ENCODE measurements at regions not wholly inside any gene's neighbourhood (a gene's known extent, or its start where the extent isn't known, plus 50 kb on each side); places are given as distances from the start of the nearest gene placed in this dataset.
A peak's percentile ranks its signal among the peaks of the same experiment; 100 is the strongest.
"Not testable (repeated sequence)": the region's sequence is repeated elsewhere in the genome, so short reads cannot be mapped to it uniquely, and the experiment has no call there.

DNA sequence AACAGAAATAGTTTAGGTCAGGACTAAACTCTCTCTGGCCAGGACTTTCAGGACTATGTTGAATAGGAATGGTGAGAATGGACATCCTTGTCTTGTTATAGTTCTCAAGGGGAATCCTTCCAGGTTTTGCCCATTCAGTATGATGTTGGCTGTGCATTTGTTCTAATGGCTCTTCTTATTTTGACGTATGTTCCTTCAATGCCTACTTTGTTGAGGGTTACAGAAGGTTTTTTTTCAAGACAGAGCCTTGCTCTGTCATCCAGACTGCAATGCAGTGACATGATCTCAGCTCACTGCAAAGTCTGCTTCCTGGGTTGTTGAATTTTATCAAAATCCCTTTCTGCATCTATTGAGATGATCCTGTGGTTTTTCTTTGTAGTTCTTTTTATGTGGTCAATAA is 79.5 kb upstream of the NID2 start:
- ATAC-seq (no peak), DNase-seq (no peak)
- H3K36me3 Mint-ChIP-seq (ENCODE audit: insufficient read depth): no peaks in the 10 kb centered on the region
- peaks cover 37% of the 10 kb centered on the region for H3K4me1 Mint-ChIP-seq (ENCODE audit: low read depth)
- H3K9me3 Mint-ChIP-seq: peaks cover 6% of the 10 kb centered on the region
- peaks cover 4% of the 10 kb centered on the region for H3K27me3 Mint-ChIP-seq (ENCODE audit: low read depth)
- no peak overlapping the region for H3K4me3 Mint-ChIP-seq

- peaks cover 31% of the 10 kb centered on the region for H3K4me1 Mint-ChIP-seq (ENCODE audit: low read depth)
These were observed 77.6 kb upstream of the NID2 start for GRCh38 chr14:52146504-52146903.

GRCh38 chr14:52144099-52144498 is 75.2 kb upstream of the NID2 start:
- not testable (repeated sequence) for H3K9me3 Mint-ChIP-seq; H3K27me3 Mint-ChIP-seq (ENCODE audit: low read depth); H3K4me3 Mint-ChIP-seq; H3K36me3 Mint-ChIP-seq (ENCODE audit: insufficient read depth); ATAC-seq; DNase-seq
- peaks cover 21% of the 10 kb centered on the region for H3K4me1 Mint-ChIP-seq (ENCODE audit: low read depth)

More at GRCh38 chr14:52146504-52146903, 77.6 kb upstream of the NID2 start:
- Mint-ChIP-seq H3K4me3 (no peak overlapping the region), H3K27me3 (ENCODE audit: low read depth) (peaks cover 3% of the 10 kb centered on the region), H3K36me3 (ENCODE audit: insufficient read depth) (no peaks in the 10 kb centered on the region), H3K9me3 (peaks cover 6% of the 10 kb centered on the region)
- ATAC-seq: no peak
- no peak for DNase-seq

DNA sequence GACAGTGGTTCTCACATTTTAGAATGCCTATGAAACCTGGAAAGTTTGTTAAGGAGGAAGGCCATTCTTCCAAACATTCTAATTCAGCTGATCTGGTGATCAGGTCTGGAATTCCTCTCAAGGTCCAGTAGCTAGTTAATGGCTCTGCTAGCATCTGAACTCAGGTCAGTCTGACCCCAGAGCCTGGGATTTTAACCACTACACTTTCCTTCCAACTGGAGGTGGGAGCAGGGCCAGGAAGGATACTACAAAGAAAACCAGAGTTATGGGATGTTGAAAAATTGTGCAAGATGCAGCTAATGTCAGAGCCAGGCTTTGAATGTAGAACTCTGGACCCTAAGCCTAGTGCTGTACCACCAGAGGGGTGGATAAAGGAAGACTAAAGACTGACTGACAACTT is 73.6 kb upstream of the NID2 start:
- Mint-ChIP-seq H3K27me3 (ENCODE audit: low read depth) (no peaks in the 10 kb centered on the region), H3K36me3 (ENCODE audit: insufficient read depth) (no peaks in the 10 kb centered on the region)

GRCh38 chr14:52131640-52132320 is 62.9 kb upstream of the NID2 start:
- Mint-ChIP-seq H3K9me3 (peaks cover 11% of the 10 kb centered on the region), H3K36me3 (ENCODE audit: insufficient read depth) (no peaks in the 10 kb centered on the region), H3K27me3 (ENCODE audit: low read depth) (peaks cover 4% of the 10 kb centered on the region), H3K4me3 (no peak overlapping the region), H3K4me1 (ENCODE audit: low read depth) (peaks cover 8% of the 10 kb centered on the region)
- ATAC-seq (peak; percentile 53 to 56), DNase-seq (no peak)

More for the DNA sequence above, 73.6 kb upstream of the NID2 start:
- peaks cover 10% of the 10 kb centered on the region for H3K4me1 Mint-ChIP-seq (ENCODE audit: low read depth)
- DNase-seq (no peak), ATAC-seq (no peak)
- no peak overlapping the region for H3K4me3 Mint-ChIP-seq
- H3K9me3 Mint-ChIP-seq: peaks cover 6% of the 10 kb centered on the region

- Mint-ChIP-seq H3K4me1 (ENCODE audit: low read depth) (peaks cover 25% of the 10 kb centered on the region), H3K9me3 (peaks cover under 1% of the 10 kb centered on the region), H3K36me3 (ENCODE audit: insufficient read depth) (no peaks in the 10 kb centered on the region), H3K4me3 (no peak overlapping the region), H3K27me3 (ENCODE audit: low read depth) (peaks cover 6% of the 10 kb centered on the region)
- no peak for ATAC-seq
- DNase-seq: no peak
These were observed 60.9 kb upstream of the NID2 start for GRCh38 chr14:52129721-52130120.

DNA sequence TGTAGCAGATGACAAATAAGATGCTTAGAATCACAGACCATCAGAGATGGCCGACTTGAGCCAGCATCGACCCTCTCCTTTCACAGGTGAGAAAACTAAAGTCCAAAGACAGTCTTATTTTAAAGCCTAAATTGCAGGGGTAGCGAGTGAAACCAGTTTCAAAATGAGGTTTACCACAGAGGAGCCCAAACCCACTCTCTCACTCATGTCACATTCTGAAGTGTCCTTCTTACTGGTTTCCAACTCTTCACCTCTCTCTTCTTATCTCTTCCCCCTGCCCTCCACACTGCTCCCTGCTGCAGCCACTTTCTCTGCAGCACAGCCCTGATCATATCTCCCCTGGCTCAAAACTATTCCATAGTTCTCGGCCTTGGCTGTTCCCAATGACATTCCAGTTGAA is 57.0 kb upstream of the NID2 start:
- no peak for ATAC-seq

GRCh38 chr14:52124791-52125684 is 56.2 kb upstream of the NID2 start:
- no peak overlapping the region for H3K4me3 Mint-ChIP-seq
- peaks cover 6% of the 10 kb centered on the region for H3K27me3 Mint-ChIP-seq (ENCODE audit: low read depth)
- ATAC-seq (no peak), DNase-seq (no peak)
- no peaks in the 10 kb centered on the region for H3K36me3 Mint-ChIP-seq (ENCODE audit: insufficient read depth)
- no peaks in the 10 kb centered on the region for H3K9me3 Mint-ChIP-seq
- H3K4me1 Mint-ChIP-seq (ENCODE audit: low read depth): peaks cover 17% of the 10 kb centered on the region

More for the DNA sequence above, 57.0 kb upstream of the NID2 start:
- Mint-ChIP-seq H3K36me3 (ENCODE audit: insufficient read depth) (no peaks in the 10 kb centered on the region), H3K4me3 (no peak overlapping the region), H3K9me3 (no peaks in the 10 kb centered on the region), H3K4me1 (ENCODE audit: low read depth) (peaks cover 17% of the 10 kb centered on the region), H3K27me3 (ENCODE audit: low read depth) (peaks cover 6% of the 10 kb centered on the region)
- DNase-seq: no peak

- H3K4me3 Mint-ChIP-seq; H3K9me3 Mint-ChIP-seq; H3K27me3 Mint-ChIP-seq (ENCODE audit: low read depth); ATAC-seq; H3K36me3 Mint-ChIP-seq (ENCODE audit: insufficient read depth); DNase-seq: not testable (repeated sequence)
- H3K4me1 Mint-ChIP-seq (ENCODE audit: low read depth): peaks cover 17% of the 10 kb centered on the region
These were observed 53.3 kb upstream of the NID2 start for GRCh38 chr14:52122163-52122562.

DNA sequence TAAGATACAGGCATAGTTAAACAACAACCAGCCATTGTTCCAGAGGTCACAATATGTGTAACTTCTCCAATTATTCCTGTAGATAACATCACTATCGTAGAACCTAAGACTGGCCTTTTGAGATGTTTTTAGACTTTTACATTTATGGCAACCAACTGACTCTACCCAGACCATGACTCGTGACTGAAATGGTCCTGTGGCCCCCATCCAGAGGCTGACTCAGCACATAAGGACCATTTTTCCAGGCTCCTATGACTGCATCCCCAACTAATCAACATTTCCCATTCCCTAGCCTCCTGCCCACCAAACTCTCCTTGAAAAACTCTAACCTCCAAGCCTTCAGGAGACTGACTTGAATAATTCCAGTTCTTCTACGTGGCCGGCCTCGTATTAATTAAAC is 52.6 kb upstream of the NID2 start:
- Mint-ChIP-seq H3K9me3 (no peaks in the 10 kb centered on the region), H3K4me3 (no peak overlapping the region), H3K27me3 (ENCODE audit: low read depth) (peaks cover 3% of the 10 kb centered on the region), H3K4me1 (ENCODE audit: low read depth) (peaks cover 15% of the 10 kb centered on the region), H3K36me3 (ENCODE audit: insufficient read depth) (no peaks in the 10 kb centered on the region)
- DNase-seq (no peak), ATAC-seq (no peak)

GRCh38 chr14:52119030-52119429 is 50.2 kb upstream of the NID2 start:
- no peaks in the 10 kb centered on the region for H3K27me3 Mint-ChIP-seq (ENCODE audit: low read depth)
- H3K36me3 Mint-ChIP-seq (ENCODE audit: insufficient read depth): no peaks in the 10 kb centered on the region
- no peak overlapping the region for H3K4me3 Mint-ChIP-seq
- H3K4me1 Mint-ChIP-seq (ENCODE audit: low read depth): no peaks in the 10 kb centered on the region
- DNase-seq (no peak), ATAC-seq (no peak)
- no peaks in the 10 kb centered on the region for H3K9me3 Mint-ChIP-seq

Measured in activated T-cell treated with anti-CD3 and anti-CD28 coated beads, Interleukin-2, amount 50 U/mL, for 4 hours (primary cell).